ENCODE measurements at regions not wholly inside any gene's neighbourhood (a gene's known extent, or its start where the extent isn't known, plus 50 kb on each side); places are given as distances from the start of the nearest gene placed in this dataset.

- Histone ChIP-seq H3K9ac (replicated peaks; ENCODE audit: extremely low read depth, insufficient read depth, low read length) (no peak overlapping the region), H3K27me3 (ENCODE audit: control insufficient read depth in 2 of 2, insufficient read depth in 2 of 2, low read length in 2 of 2) (peaks cover 0 to 2% of the 10 kb centered on the region in 2 experiments), H3K4me3 (replicated peaks in 1 of 3; ENCODE audit: insufficient read depth in 1 of 3, low read depth in 1 of 3, low read length in 3 of 3) (no peak overlapping the region), H3K4me2 (ENCODE audit: insufficient read depth, low read length) (no peak overlapping the region), H3K79me2 (ENCODE audit: control insufficient read depth, insufficient read depth, low read length) (no peaks in the 10 kb centered on the region), H3K36me3 (ENCODE audit: control insufficient read depth in 2 of 2, extremely low read depth in 1 of 2, insufficient read depth in 2 of 2, low read length in 2 of 2) (no peaks in the 10 kb centered on the region), H3K27ac (ENCODE audit: insufficient read depth, low read depth, low read length) (no peak overlapping the region), H2AFZ (ENCODE audit: low read depth, low read length) (peak overlapping the region; percentile 13), H3K4me1 (ENCODE audit: control insufficient read depth, extremely low read depth, insufficient read depth, low read length) (no peaks in the 10 kb centered on the region), H4K20me1 (replicated peaks; ENCODE audit: control insufficient read depth, extremely low read depth, insufficient read depth, low read length) (no peaks in the 10 kb centered on the region), H3K9me1 (replicated peaks; ENCODE audit: control insufficient read depth, extremely low read depth, insufficient read depth, low read length) (no peaks in the 10 kb centered on the region), H3K9me3 (replicated peaks; ENCODE audit: control insufficient read depth, insufficient read depth, low read length) (no peaks in the 10 kb centered on the region)
- TF ChIP-seq CTCF (IDR thresholded peaks at IDR 0.05; ENCODE audit: extremely low read depth in 1 of 2, insufficient read depth in 1 of 2, low read depth in 1 of 2, low read length in 2 of 2) (peak in 1 of 2 donors; percentile 17), GATA2 (IDR thresholded peaks at IDR 0.05; ENCODE audit: insufficient read depth, insufficient read length, low read depth, low read length) (no peak), EZH2 (IDR thresholded peaks at IDR 0.05; ENCODE audit: borderline replicate concordance, low read depth, low read length, severe bottlenecking) (no peak)
- CTCF ChIA-PET = interaction anchor here (1.0 to 2.2 kb wide), 4 partner anchors 11 to 222 kb away, joined by 3 to 8 read pairs (median 4); no protein-coding TSS in a partner anchor
- FAIRE-seq (no peak), DNase-seq (ENCODE audit: low read depth, low spot score) (peak; percentile 13)
- no TSS peak for BruUV-seq (replicated peaks)
- POLR2A ChIA-PET = no interaction called here
- intact Hi-C loops (cut with micrococcal nuclease) = no loop called here
- dilution Hi-C loops (cut with MboI; ENCODE audit: extremely low pct_ligation_motif_present, low sequenced_read_pairs) = no loop called here
Observed at GRCh38 chr15:38768970-38769369, 204.4 kb upstream of the RASGRP1 start.

- dilution Hi-C loops (cut with MboI; ENCODE audit: extremely low pct_ligation_motif_present, low sequenced_read_pairs) = no loop called here
- no peak for DNase-seq (ENCODE audit: low read depth, low spot score)
- intact Hi-C loops (cut with micrococcal nuclease) = no loop called here
- peaks cover 0 to 2% of the 10 kb centered on the region in 2 experiments for H3K27me3 ChIP-seq (ENCODE audit: control insufficient read depth in 2 of 2, insufficient read depth in 2 of 2, low read length in 2 of 2)
- no peak overlapping the region for H3K9ac ChIP-seq (replicated peaks; ENCODE audit: extremely low read depth, insufficient read depth, low read length)
- no peaks in the 10 kb centered on the region for H3K79me2 ChIP-seq (ENCODE audit: control insufficient read depth, insufficient read depth, low read length)
- BruUV-seq (replicated peaks) = no TSS peak
- no peak overlapping the region for H3K4me3 ChIP-seq (replicated peaks in 1 of 3; ENCODE audit: insufficient read depth in 1 of 3, low read depth in 1 of 3, low read length in 3 of 3)
- no peaks in the 10 kb centered on the region for H4K20me1 ChIP-seq (replicated peaks; ENCODE audit: control insufficient read depth, extremely low read depth, insufficient read depth, low read length)
- POLR2A ChIA-PET = no interaction called here
- peak overlapping the region; percentile 13 for H2AFZ ChIP-seq (ENCODE audit: low read depth, low read length)
- H3K4me2 ChIP-seq (ENCODE audit: insufficient read depth, low read length) = no peak overlapping the region
- H3K9me3 ChIP-seq (replicated peaks; ENCODE audit: control insufficient read depth, insufficient read depth, low read length) = no peaks in the 10 kb centered on the region
- FAIRE-seq = no peak
- no peak overlapping the region for H3K27ac ChIP-seq (ENCODE audit: insufficient read depth, low read depth, low read length)
- H3K36me3 ChIP-seq (ENCODE audit: control insufficient read depth in 2 of 2, extremely low read depth in 1 of 2, insufficient read depth in 2 of 2, low read length in 2 of 2) = no peaks in the 10 kb centered on the region
- H3K9me1 ChIP-seq (replicated peaks; ENCODE audit: control insufficient read depth, extremely low read depth, insufficient read depth, low read length) = no peaks in the 10 kb centered on the region
- CTCF ChIA-PET = interaction anchor here (1.0 to 2.2 kb wide), 5 partner anchors 11 to 222 kb away, joined by 3 to 8 read pairs (median 4); no protein-coding TSS in a partner anchor
- H3K4me1 ChIP-seq (ENCODE audit: control insufficient read depth, extremely low read depth, insufficient read depth, low read length) = no peaks in the 10 kb centered on the region
- no peak for TF ChIP-seq JUN (IDR thresholded peaks at IDR 0.05; ENCODE audit: borderline replicate concordance, insufficient read depth, insufficient read length, low read depth)
- no peak for TF ChIP-seq POLR2A (IDR thresholded peaks at IDR 0.05; ENCODE audit: low read depth, low read length)
- no peak for TF ChIP-seq EZH2 (IDR thresholded peaks at IDR 0.05; ENCODE audit: borderline replicate concordance, low read depth, low read length, severe bottlenecking)
- TF ChIP-seq CTCF (IDR thresholded peaks at IDR 0.05; ENCODE audit: extremely low read depth in 1 of 2, insufficient read depth in 1 of 2, low read depth in 1 of 2, low read length in 2 of 2) = no peak
- TF ChIP-seq MYC (IDR thresholded peaks at IDR 0.05; ENCODE audit: low read depth, low read length) = no peak
- no peak for TF ChIP-seq POLR2AphosphoS5 (IDR thresholded peaks at IDR 0.05; ENCODE audit: insufficient read depth, low read depth, low read length)
- no peak for TF ChIP-seq GATA2 (IDR thresholded peaks at IDR 0.05; ENCODE audit: insufficient read depth, insufficient read length, low read depth, low read length)
- no peak for TF ChIP-seq FOS (IDR thresholded peaks at IDR 0.05; ENCODE audit: borderline replicate concordance, insufficient read depth, low read length)
- TF ChIP-seq MAX (IDR thresholded peaks at IDR 0.05; ENCODE audit: insufficient read depth, insufficient read length) = no peak
Observed at GRCh38 chr15:38769492-38769891, 204.9 kb upstream of the RASGRP1 start.

Measured in endothelial cell of umbilical vein (primary cell).